Stimulated activated CD8-positive, alpha-beta memory T cell treated with anti-CD3 and anti-CD28 coated beads, Interleukin-12 subunit alpha, Interleukin-12 subunit beta, amount 100 ng/mL, for 24 hours (primary cell): ENCODE measurements at regions not wholly inside any gene's neighbourhood (a gene's known extent, or its start where the extent isn't known, plus 50 kb on each side); places are given as distances from the start of the nearest gene placed in this dataset.
"Not testable (repeated sequence)": the region's sequence is repeated elsewhere in the genome, so short reads cannot be mapped to it uniquely, and the experiment has no call there.

Source experiments
- DNase-seq: peaks from one replicate; pipeline ENCODE4 v3.0.0-alpha.2; 2020; ENCODE audit errors: extremely low read depth

GRCh38 chr2:195537811-195538210, 119.2 kb upstream of the SLC39A10 start:
- DNase-seq = no peak

GRCh38 chr2:195536906-195537305, 120.1 kb upstream of the SLC39A10 start:
- DNase-seq = no peak

- DNase-seq = peak; percentile 49
Measured at GRCh38 chr2:195535911-195536522, 121.0 kb upstream of the SLC39A10 start.

- no peak for DNase-seq
Measured at GRCh38 chr2:195534971-195535370, 122.1 kb upstream of the SLC39A10 start.

GRCh38 chr2:195533771-195534642, 123.0 kb upstream of the SLC39A10 start:
- DNase-seq = peak; percentile 38

GRCh38 chr2:195532628-195533271, 124.3 kb upstream of the SLC39A10 start:
- no peak for DNase-seq

- DNase-seq = no peak
Measured at GRCh38 chr2:195532255-195532627, 124.8 kb upstream of the SLC39A10 start.

- DNase-seq = no peak
Measured at GRCh38 chr2:195531754-195532153, 125.3 kb upstream of the SLC39A10 start.

GRCh38 chr2:195523242-195523641, 133.8 kb upstream of the SLC39A10 start:
- DNase-seq = not testable (repeated sequence)

- no peak for DNase-seq
Measured at GRCh38 chr2:195521589-195521988, 135.4 kb upstream of the SLC39A10 start.

- no peak for DNase-seq
Measured at GRCh38 chr2:195520671-195521155, 136.3 kb upstream of the SLC39A10 start.

GRCh38 chr2:195515551-195515950, 141.5 kb upstream of the SLC39A10 start:
- no peak for DNase-seq

- DNase-seq = no peak
Measured at GRCh38 chr2:195514365-195514764, 142.7 kb upstream of the SLC39A10 start.

GRCh38 chr2:195513119-195513518, 143.9 kb upstream of the SLC39A10 start:
- DNase-seq = no peak

GRCh38 chr2:195509551-195509950, 147.5 kb upstream of the SLC39A10 start:
- DNase-seq = no peak

- no peak for DNase-seq
Measured at GRCh38 chr2:195508139-195508455, 148.9 kb upstream of the SLC39A10 start.

GRCh38 chr2:195507447-195508138, 149.4 kb upstream of the SLC39A10 start:
- DNase-seq = no peak

GRCh38 chr2:195505701-195506100, 151.3 kb upstream of the SLC39A10 start:
- no peak for DNase-seq

GRCh38 chr2:195503208-195503607, 153.8 kb upstream of the SLC39A10 start:
- no peak for DNase-seq

GRCh38 chr2:195501746-195502145, 155.3 kb upstream of the SLC39A10 start:
- no peak for DNase-seq

- DNase-seq = no peak
Measured at GRCh38 chr2:195500879-195501278, 156.1 kb upstream of the SLC39A10 start.

- no peak for DNase-seq
Measured at GRCh38 chr2:195498839-195499490, 158.1 kb upstream of the SLC39A10 start.
